B cell (primary cell): ENCODE measurements at regions not wholly inside any gene's neighbourhood (a gene's known extent, or its start where the extent isn't known, plus 50 kb on each side); places are given as distances from the start of the nearest gene placed in this dataset.

Experiments used
- ATAC-seq: fragments of 200-7000 bp; cut with Tn5 transposase; one replicate; pipeline ENCODE4 v1.10.0; 2021; ENCODE audit warnings: low read depth, mild to moderate bottlenecking, moderate number of reproducible peaks, moderate library complexity
- CTCF ChIA-PET: fragments of 350-600 bp; sonication (Branson Sonifier 250); formaldehyde crosslinking; loops from one replicate; lab custom pipeline; 2021; ENCODE audit warnings: antibody characterized with exemption, inconsistent platforms; lab: Charles Lee
- POLR2A ChIA-PET: fragments of 350-600 bp; sonication (Branson Sonifier 250); formaldehyde crosslinking; loops from one replicate; lab custom pipeline; 2021; ENCODE audit warnings: antibody characterized with exemption; lab: Charles Lee
- DNase-seq: peaks from one replicate; pipeline ENCODE4 v3.0.0; 2013
- H2AFZ ChIP-seq: 2 replicates; pipeline ENCODE4 v1.6.1; 2012; ENCODE audit warnings: mild to moderate bottlenecking, low read depth, low read length; ENCODE audit not compliant: insufficient read depth, poor library complexity, severe bottlenecking
- H3K27ac ChIP-seq, 2 donors: 1 replicate in 1 of 2; 2 replicates in 1 of 2; pipeline ENCODE4 v1.5.1; 2012 to 2013; ENCODE audit warnings: low read length in 2 of 2, mild to moderate bottlenecking in 2 of 2, moderate library complexity in 1 of 2
- H3K27me3 ChIP-seq, 4 experiments: fragments of 200-600 bp in 1 of 4; sonication (generic) in 1 of 4; replicated peaks in 1 of 4; 1 replicate in 2 of 4; 2 replicates in 2 of 4; pipeline versions ENCODE4 v1.6.1 to v1.7.0; 2013 to 2016; ENCODE audit warnings: low read length in 3 of 4, mild to moderate bottlenecking in 2 of 4, mixed read lengths in 1 of 4, moderate library complexity in 1 of 4; ENCODE audit not compliant: insufficient read depth in 4 of 4, control insufficient read depth in 3 of 4; ENCODE audit errors: control extremely low read depth in 1 of 4
- H3K36me3 ChIP-seq, 2 experiments: replicated peaks in 1 of 2; 1 replicate in 1 of 2; 2 replicates in 1 of 2; pipeline versions ENCODE4 v1.6.1 to v1.7.1; 2013; ENCODE audit warnings: low read length in 1 of 2; ENCODE audit not compliant: insufficient read depth in 2 of 2, control insufficient read depth in 1 of 2; ENCODE audit errors: control extremely low read depth in 1 of 2, extremely low read depth in 1 of 2
- H3K4me1 ChIP-seq, 2 donors: fragments of 200-600 bp in 1 of 2; sonication (generic) in 1 of 2; 1 replicate in 1 of 2; 2 replicates in 1 of 2; pipeline versions ENCODE4 v1.5.1 to v1.6.1; 2013 to 2017; ENCODE audit warnings: low read length in 2 of 2; ENCODE audit not compliant: control insufficient read depth in 2 of 2, insufficient read depth in 2 of 2
- H3K4me2 ChIP-seq: replicated peaks from 2 replicates; pipeline ENCODE3; 2012; ENCODE audit warnings: mild to moderate bottlenecking, low read depth, low read length; ENCODE audit not compliant: poor library complexity, severe bottlenecking
- H3K4me3 ChIP-seq, 5 experiments: fragments of 200-600 bp in 1 of 5; sonication (generic) in 1 of 5; 1 replicate in 3 of 5; 2 replicates in 2 of 5; pipeline versions ENCODE4 v1.5.1 to v1.7.0; 2011 to 2016; ENCODE audit warnings: low read length in 4 of 5, mild to moderate bottlenecking in 4 of 5, low read depth in 2 of 5, control low read depth in 1 of 5, moderate library complexity in 1 of 5; ENCODE audit not compliant: insufficient read depth in 1 of 5; ENCODE audit errors: control extremely low read depth in 1 of 5, extremely low read depth in 1 of 5
- H3K79me2 ChIP-seq: fragments of 200-600 bp; sonication (generic); one replicate; pipeline ENCODE4 v1.6.0; 2016; ENCODE audit warnings: low read length; ENCODE audit not compliant: control insufficient read depth, insufficient read depth
- H3K9ac ChIP-seq: fragments of 200-600 bp; sonication (generic); 2 replicates; pipeline ENCODE4 v1.6.1; 2017; ENCODE audit warnings: mild to moderate bottlenecking, low read length, moderate library complexity
- H3K9me3 ChIP-seq, 3 donors: one replicate each; pipeline versions ENCODE4 v1.6.1 to v1.7.1; 2013; ENCODE audit warnings: low read length in 2 of 3; ENCODE audit not compliant: control insufficient read depth in 2 of 3, insufficient read depth in 1 of 3; ENCODE audit errors: control extremely low read depth in 1 of 3
- H4K20me1 ChIP-seq: 2 replicates; pipeline ENCODE4 v1.6.0; 2012; ENCODE audit warnings: mild to moderate bottlenecking, low read length; ENCODE audit not compliant: insufficient read depth, control insufficient read depth, poor library complexity, severe bottlenecking
- H3K27ac Mint-ChIP-seq: one replicate; pipeline ENCODE4 v1.8.0; 2021; ENCODE audit warnings: mixed read lengths
- H3K27me3 Mint-ChIP-seq: one replicate; pipeline ENCODE4 v1.8.0; 2021; ENCODE audit warnings: mixed read lengths
- H3K4me1 Mint-ChIP-seq: one replicate; pipeline ENCODE4 v1.8.0; 2021; ENCODE audit warnings: mixed read lengths
- H3K4me3 Mint-ChIP-seq: one replicate; pipeline ENCODE4 v1.8.0; 2021; ENCODE audit warnings: mixed read lengths
- H3K9me3 Mint-ChIP-seq: one replicate; pipeline ENCODE4 v1.8.0; 2022; ENCODE audit warnings: mixed read lengths; ENCODE audit not compliant: insufficient read depth
- EZH2 ChIP-seq: IDR thresholded peaks from 2 replicates; pipeline ENCODE4 v1.6.1; 2012; ENCODE audit warnings: borderline replicate concordance, low read depth, mild to moderate bottlenecking, moderate library complexity, low read length; ENCODE audit not compliant: insufficient read depth, poor library complexity, severe bottlenecking
- WGBS: methylation state at CpG from one replicate; pipeline ENCODE4 v1.1.5; 2013; ENCODE audit warnings: missing lambda C conversion rate; ENCODE audit not compliant: insufficient coverage; 5-methylcytosine and 5-hydroxymethylcytosine counted together
- intact Hi-C: fragments of 100-400 bp; cut with micrococcal nuclease; formaldehyde crosslinking; loops from one replicate; pipeline ENCODE4 v1.10.0; 2022
- TF ChIP-seq, protein P1 (sequence below): fragments of 200-600 bp; IDR thresholded peaks from one replicate; pipeline ENCODE4 v1.8.0; 2022; ENCODE audit warnings: antibody characterized with exemption, mild to moderate bottlenecking

DNA sequence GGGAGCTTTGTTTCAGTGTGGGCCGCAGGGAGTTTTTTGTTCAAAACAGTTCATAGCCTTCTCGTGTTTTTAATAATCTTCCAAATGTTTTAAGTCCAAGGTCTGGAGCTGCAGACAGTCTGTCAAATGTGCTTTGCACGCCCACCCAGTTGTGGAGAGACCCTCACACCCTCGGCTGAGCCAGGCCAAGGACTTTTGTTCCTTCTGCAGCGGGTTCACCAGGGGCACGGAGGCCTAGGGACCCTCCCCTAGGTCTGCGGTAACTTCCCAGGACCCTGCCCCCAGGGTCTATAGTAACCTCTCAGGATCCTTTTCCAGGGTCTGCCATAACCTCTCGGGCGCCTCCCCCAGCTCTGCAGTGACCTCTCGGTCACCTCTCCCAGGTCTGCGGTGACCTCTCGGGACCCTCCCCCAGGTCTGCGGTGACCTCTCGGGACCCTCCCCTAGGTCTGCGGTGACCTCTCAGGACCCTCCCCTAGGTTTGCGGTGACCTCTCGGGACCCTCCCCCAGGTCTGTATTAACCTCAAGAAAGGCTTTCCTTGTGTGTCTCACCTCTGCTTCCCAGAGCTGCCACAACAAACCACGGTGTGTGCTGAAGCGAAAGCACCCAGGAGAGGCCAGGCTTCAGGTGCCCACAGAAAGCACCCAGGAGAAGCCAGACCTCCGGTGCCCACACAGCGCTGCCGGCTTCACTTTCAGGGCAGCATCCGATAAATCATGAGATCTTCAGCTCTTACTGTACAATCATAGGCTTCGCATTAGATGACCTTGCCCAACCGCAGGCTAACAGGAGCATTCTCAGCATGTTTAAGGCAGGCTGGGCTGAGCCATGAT is 301.9 kb upstream of the SALL3 start:
- intact Hi-C loops, result no loop called here
- no peak overlapping the region for H3K27ac Mint-ChIP-seq
- CTCF ChIA-PET, result interaction anchor here (0.7 kb wide), 1 partner anchor 777 kb away, joined by 3 read pairs; no protein-coding TSS in a partner anchor
- no peaks in the 10 kb centered on the region for H3K36me3 ChIP-seq
- H3K27me3 ChIP-seq, result no peaks in the 10 kb centered on the region
- POLR2A ChIA-PET, result no interaction called here
- H2AFZ ChIP-seq, result no peak overlapping the region
- H3K27ac ChIP-seq, result no peak overlapping the region
- no peaks in the 10 kb centered on the region for H3K79me2 ChIP-seq
- H3K4me1 ChIP-seq, result no peaks in the 10 kb centered on the region
- TF ChIP-seq, protein P1, sequence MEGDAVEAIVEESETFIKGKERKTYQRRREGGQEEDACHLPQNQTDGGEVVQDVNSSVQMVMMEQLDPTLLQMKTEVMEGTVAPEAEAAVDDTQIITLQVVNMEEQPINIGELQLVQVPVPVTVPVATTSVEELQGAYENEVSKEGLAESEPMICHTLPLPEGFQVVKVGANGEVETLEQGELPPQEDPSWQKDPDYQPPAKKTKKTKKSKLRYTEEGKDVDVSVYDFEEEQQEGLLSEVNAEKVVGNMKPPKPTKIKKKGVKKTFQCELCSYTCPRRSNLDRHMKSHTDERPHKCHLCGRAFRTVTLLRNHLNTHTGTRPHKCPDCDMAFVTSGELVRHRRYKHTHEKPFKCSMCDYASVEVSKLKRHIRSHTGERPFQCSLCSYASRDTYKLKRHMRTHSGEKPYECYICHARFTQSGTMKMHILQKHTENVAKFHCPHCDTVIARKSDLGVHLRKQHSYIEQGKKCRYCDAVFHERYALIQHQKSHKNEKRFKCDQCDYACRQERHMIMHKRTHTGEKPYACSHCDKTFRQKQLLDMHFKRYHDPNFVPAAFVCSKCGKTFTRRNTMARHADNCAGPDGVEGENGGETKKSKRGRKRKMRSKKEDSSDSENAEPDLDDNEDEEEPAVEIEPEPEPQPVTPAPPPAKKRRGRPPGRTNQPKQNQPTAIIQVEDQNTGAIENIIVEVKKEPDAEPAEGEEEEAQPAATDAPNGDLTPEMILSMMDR, result no peak
- no peak for TF ChIP-seq EZH2
- H3K9me3 ChIP-seq, result peaks cover 0 to 28% (median 0%) of the 10 kb centered on the region in 3 donors
- WGBS, result 92% methylated on average over 24 of the region's 25 CpGs
- no peaks in the 10 kb centered on the region for H3K9me3 Mint-ChIP-seq
- no peaks in the 10 kb centered on the region for H3K27me3 Mint-ChIP-seq
- H3K4me2 ChIP-seq, result no peak overlapping the region
- no peaks in the 10 kb centered on the region for H4K20me1 ChIP-seq
- ATAC-seq, result no peak
- H3K4me1 Mint-ChIP-seq, result no peaks in the 10 kb centered on the region
- no peak for DNase-seq
- H3K9ac ChIP-seq, result no peak overlapping the region
- H3K4me3 Mint-ChIP-seq, result no peak overlapping the region
- no peak overlapping the region for H3K4me3 ChIP-seq

DNA sequence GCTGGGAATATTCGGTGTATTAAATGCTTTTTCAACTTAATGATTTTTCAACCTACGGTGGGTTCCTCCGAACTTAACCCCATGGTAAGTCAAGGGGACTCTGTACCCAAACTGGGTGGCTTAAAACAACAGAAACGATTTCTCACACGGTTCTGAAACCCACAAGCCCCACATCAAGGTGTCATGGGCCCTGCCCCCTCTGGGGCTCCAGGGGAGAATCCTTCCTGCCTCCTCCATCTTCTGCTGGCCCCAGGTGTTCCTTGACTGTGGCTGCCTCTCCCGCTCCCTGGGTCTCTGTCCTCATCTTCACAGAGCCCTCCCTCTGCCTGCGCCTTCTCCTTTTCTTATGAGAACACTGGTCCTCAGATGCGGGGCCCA is 301.3 kb upstream of the SALL3 start:
- 66% methylated on average over 5 of the region's 8 CpGs for WGBS
- Histone ChIP-seq H3K27ac (no peak overlapping the region), H3K9ac (no peak overlapping the region), H3K36me3 (no peaks in the 10 kb centered on the region), H3K27me3 (no peaks in the 10 kb centered on the region), H3K4me3 (no peak overlapping the region), H4K20me1 (no peaks in the 10 kb centered on the region), H3K9me3 (peaks cover 0 to 28% (median 0%) of the 10 kb centered on the region in 3 donors), H3K79me2 (no peaks in the 10 kb centered on the region), H3K4me1 (no peaks in the 10 kb centered on the region), H2AFZ (no peak overlapping the region), H3K4me2 (no peak overlapping the region)
- Mint-ChIP-seq H3K4me1 (no peaks in the 10 kb centered on the region), H3K9me3 (no peaks in the 10 kb centered on the region), H3K27me3 (no peaks in the 10 kb centered on the region), H3K4me3 (no peak overlapping the region), H3K27ac (no peak overlapping the region)
- POLR2A ChIA-PET, result no interaction called here
- no peak for TF ChIP-seq EZH2
- TF ChIP-seq, protein P1, result no peak
- ATAC-seq (no peak), DNase-seq (no peak)
- CTCF ChIA-PET, result no interaction called here
- intact Hi-C loops, result no loop called here
